GM18909 (cell line): ENCODE measurements at regions not wholly inside any gene's neighbourhood (a gene's known extent, or its start where the extent isn't known, plus 50 kb on each side); places are given as distances from the start of the nearest gene placed in this dataset.
"Not testable (repeated sequence)": the region's sequence is repeated elsewhere in the genome, so short reads cannot be mapped to it uniquely, and the experiment has no call there.

Experiments used
- ATAC-seq: cut with Tn5 transposase; IDR thresholded peaks from one replicate; pipeline ENCODE4 v1.9.1; 2021; ENCODE audit warnings: mild to moderate bottlenecking; ENCODE audit not compliant: unreplicated experiment, poor library complexity

DNA sequence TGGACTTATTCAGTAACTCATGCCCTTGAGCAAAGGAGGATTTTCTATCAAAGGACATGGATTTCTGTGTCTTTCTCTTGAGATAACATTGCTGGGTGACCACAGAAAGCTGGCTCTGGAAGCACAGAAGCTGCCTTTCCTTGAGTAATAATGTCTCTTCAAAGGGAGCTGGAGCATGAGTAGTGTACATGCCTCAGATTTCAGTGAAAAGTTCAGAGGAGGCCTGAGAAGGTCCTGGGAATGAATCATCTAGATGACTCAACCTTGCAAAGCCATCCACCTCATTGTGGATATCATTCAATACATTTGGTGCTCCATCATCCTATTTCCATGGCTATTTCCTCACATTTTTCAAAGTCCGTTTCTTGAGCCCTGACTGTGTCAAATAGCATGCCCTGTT is 77.6 kb upstream of the OR4M2 start:
- not testable (repeated sequence) for ATAC-seq

DNA sequence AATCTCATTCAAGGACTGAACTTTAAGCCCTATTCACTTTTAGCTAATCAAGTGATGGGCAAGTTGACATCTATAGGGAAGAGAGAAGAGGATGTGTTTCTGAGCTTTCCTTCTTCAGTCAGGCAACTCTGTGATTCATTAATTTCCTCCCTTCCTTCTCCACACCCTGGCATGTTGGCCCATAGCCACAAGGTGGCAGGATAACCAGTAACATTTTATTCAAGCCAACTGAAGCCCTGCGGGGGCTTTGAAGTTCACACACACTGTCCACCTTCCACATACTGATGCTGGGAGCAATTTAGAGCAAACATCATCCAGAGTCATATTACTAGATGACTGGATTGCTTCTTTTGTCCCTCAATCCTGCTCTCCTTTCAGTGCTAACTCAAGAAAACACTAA is 91.2 kb upstream of the OR4M2 start:
- ATAC-seq: peak; percentile 45

DNA sequence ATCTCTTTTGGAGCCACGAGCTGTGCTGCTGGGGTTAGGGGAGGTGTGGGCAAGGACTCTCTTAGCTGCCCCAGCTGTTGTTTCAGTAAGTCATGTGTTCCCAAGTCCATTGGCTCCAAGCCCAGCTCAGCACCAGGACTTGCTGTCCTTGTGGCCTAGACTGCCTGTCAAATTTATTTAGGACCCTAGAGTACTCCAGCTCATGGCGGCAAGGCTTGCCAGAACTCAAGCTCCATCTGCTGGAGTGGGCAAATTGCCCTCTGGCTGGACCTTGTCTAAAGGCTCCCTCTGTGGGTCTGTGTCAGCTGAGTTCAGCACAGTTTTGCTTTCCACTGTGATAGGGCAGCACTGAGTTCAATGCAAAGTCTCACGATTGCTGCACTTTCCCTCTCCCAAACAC is 96.5 kb upstream of the OR4M2 start:
- not testable (repeated sequence) for ATAC-seq

DNA sequence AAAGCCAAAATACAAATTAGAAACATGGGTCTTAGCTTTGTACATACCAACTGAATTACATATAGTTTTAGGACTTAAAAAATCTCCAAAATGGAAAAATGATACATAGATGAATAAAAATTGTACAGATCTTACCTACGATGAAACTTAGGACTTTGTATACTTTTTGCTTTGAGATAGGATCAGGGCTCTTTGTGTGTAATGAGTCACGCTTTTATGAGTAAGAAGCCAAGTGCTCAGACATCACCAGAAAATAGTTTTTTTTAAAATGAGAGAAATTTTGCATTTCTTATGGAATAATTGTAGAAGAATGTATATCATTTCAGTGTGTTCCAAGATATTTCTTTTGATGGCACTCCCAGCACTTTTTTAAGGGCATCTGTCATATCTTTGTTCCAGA is 100.4 kb upstream of the OR4M2 start:
- not testable (repeated sequence) for ATAC-seq

DNA sequence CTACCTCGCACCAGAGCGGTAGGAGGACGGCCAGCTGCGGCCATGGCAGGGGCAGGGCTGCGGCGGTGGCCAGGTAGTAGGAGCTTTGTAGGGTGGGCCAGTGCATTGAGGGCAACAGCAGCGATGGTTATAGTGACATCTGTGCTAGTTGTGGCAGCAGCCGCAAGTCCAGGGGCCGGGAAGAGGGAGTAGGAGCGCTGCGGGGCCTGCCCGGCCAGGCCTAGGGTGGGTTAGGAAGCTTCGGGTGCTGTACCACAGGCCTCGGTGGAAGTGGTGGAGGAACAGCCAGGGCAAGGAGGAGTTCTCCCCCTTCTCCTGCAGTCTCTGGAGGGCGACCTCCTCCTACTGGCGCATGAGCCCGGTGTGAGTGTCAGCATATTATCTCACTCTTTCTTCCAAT is 76.2 kb upstream of the POTEB start:
- ATAC-seq: not testable (repeated sequence)

DNA sequence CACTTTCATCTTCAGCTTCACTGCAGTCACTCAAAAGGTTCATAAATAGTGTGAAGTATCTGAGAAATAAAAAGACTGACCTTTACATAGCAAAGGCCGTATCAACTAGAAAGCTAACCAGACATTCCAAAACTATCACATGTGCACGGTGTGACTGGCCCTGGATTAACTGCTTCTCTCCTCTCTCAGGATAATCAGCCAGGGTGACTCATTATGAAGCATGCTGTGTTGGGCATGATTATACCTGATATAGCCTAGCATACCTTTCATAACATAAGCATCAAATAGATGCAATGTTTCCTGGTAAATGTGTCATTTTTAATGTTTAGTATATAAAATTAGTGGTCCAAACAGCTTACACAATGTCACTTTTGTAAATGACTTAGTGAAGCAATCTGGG is 62.8 kb upstream of the POTEB start:
- ATAC-seq: not testable (repeated sequence)
